ENCODE measurements at regions not wholly inside any gene's neighbourhood (a gene's known extent, or its start where the extent isn't known, plus 50 kb on each side); places are given as distances from the start of the nearest gene placed in this dataset.
"Not testable (repeated sequence)": the region's sequence is repeated elsewhere in the genome, so short reads cannot be mapped to it uniquely, and the experiment has no call there.

DNA sequence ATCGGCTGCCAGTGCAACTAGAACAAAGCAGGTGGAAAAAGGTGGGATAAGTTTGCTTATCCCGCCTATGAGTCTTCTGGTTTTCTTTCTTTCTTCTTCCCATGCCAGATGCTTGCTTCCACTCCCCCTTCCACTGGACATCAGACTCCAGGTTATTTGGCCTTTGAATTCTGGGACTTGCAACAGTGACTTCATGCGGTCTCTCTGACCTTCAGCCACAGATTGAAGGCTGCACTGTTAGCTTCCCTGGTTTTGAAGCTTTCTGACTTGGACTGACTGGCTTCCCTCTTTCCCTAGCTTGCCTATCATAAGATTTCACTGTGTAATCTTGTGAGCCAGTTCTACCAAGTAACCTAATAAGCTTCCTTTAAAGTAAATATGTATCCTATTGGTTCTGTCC is 878.4 kb upstream of the GJE1 start:
- no peak for DNase-seq (ENCODE audit: low read depth, low spot score)

- no peak for DNase-seq (ENCODE audit: low read depth, low spot score)
These were observed 879.7 kb upstream of the GJE1 start for GRCh38 chr6:141252828-141253608.

DNA sequence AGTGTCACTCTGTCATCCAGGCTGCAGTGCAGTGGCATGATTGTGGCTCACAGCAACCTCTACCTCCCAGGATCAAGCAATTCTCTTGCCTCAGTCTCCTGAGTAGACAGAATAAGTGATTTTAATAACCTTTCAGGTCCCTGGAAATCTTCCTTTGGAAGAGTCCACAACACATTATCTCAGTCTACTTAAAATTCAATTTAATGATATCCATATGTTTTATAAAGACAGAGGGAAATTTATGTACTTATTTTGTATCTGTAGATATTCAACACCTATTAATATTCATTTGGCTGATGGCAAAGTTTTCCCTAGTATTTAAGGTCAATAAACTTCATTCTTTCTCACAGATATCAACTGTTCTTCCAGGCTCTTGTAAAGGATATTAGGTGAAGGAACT is 881.4 kb upstream of the GJE1 start:
- DNase-seq (ENCODE audit: low read depth, low spot score), result no peak

GRCh38 chr6:141248021-141248799 is 884.5 kb upstream of the GJE1 start:
- no peak for DNase-seq (ENCODE audit: low read depth, low spot score)

- DNase-seq (ENCODE audit: low read depth, low spot score), result no peak
These were observed 888.4 kb upstream of the GJE1 start for GRCh38 chr6:141244366-141244765.

DNA sequence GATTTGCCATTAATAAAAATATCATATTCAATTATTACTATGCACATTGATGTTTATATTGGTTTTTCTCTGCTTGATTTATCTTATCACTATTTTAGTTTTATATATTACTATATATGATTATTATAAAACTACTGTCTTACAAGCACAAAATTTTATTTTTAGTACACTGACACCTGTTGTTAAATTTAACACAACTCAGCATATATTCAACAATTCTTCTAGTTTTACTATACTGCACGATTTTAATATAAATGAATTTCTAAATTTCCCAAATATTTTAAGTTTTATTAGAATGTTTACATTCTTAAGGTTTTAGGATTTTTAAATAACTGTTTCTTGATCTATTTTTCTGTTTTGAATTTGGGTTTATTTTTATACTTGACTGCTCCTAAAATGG is 889.8 kb upstream of the GJE1 start:
- DNase-seq (ENCODE audit: low read depth, low spot score), result no peak

GRCh38 chr6:141229296-141229695 is 903.4 kb upstream of the GJE1 start:
- no peak for DNase-seq (ENCODE audit: low read depth, low spot score)

GRCh38 chr6:141218583-141218982 is 914.1 kb upstream of the GJE1 start:
- no peak for DNase-seq (ENCODE audit: low read depth, low spot score)

DNA sequence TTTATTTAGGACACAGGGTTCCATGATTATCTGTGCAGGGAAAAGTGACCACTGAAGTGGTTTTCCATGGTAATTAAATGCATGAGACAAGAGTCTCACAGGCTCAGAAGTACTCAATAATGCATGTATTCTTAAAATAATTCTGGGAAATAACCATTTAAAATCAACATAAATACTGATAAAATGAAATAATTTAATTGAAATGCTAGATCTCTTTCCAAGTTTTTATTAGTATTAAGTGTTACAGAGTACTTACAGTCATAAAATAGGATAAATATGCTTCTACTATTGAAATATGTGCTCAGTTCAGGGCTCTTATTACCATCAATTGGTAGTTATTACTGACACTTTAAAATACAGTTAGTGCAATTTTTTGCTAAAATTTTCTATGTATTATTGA is 916.0 kb upstream of the GJE1 start:
- DNase-seq (ENCODE audit: low read depth, low spot score), result no peak

DNA sequence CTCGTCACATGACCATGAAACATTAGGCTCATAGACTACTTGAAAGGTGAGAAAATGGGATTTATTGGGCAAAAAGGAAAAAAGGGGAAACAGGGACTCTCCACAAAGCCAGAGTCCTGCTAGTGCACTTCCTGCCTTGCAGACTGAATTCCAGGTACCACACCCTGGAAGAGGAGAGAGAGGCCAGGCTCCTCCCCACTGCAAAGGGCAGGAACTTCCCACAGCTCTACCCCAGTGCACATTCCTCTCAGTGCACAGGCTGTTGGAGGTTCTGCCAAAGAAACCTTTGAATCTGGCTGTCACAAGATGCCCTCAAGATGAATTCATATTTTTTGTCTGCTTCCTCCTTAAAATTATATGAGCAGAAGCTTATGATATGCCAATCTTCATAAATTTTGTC is 920.4 kb upstream of the GJE1 start:
- DNase-seq (ENCODE audit: low read depth, low spot score), result no peak

DNA sequence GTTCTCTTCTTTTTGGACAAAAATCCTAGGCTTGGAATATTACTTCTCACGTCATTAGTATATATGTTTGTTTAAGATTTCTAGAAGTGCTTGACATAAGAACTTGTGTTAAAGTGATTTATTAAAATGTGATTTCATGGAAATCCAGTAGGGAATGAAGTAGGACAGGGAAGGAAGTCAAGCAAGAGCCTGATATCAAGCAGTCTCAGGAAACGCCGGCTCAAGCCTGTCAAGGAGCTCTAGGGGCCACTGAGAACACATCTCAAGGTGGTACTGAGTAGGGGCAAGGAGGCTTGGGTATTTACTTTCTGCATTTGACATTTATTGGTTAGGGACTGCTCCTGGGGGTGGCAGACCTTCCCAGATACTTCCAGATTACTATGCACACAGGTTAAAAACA is 920.9 kb upstream of the GJE1 start:
- no peak for DNase-seq (ENCODE audit: low read depth, low spot score)

DNA sequence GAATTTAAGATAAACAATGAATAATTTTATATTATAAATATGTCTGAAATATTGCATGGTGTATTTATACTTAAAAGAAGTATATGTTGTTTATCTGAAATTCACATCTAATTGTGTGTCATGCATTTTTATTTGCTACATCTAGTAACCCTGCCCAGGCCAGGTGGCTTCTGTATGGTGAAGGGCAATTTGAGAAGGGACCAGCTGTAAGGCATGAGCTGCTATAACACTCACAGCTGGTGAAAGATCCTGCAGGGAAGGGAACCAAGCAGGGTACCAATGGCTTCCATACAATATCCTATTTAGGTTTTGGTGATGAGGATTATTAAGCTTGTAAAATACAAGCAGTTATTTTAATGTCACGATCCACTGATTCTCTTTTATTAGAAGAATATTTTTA is 921.8 kb upstream of the GJE1 start:
- DNase-seq (ENCODE audit: low read depth, low spot score), result no peak

DNA sequence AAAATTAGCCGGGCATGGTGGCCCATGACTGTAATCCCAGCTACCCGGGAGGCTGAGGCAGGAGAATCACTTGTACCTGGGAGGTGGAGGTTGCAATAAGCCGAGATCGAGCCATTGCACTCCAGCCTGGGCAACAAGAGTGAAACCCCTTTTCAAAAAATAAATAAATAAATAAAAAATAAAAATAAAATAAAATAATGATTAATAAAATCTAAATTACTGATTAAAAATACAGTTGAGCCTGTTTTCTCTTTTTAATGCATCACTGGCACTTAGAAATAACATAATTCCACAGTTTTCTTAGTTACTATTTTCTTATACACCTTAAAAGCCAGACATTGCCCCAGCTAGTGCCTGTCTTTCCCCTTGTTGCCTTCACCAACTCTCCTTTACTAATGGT is 922.8 kb upstream of the GJE1 start:
- no peak for DNase-seq (ENCODE audit: low read depth, low spot score)

- DNase-seq (ENCODE audit: low read depth, low spot score), result no peak
These were observed 924.6 kb upstream of the GJE1 start for GRCh38 chr6:141208101-141208500.

DNA sequence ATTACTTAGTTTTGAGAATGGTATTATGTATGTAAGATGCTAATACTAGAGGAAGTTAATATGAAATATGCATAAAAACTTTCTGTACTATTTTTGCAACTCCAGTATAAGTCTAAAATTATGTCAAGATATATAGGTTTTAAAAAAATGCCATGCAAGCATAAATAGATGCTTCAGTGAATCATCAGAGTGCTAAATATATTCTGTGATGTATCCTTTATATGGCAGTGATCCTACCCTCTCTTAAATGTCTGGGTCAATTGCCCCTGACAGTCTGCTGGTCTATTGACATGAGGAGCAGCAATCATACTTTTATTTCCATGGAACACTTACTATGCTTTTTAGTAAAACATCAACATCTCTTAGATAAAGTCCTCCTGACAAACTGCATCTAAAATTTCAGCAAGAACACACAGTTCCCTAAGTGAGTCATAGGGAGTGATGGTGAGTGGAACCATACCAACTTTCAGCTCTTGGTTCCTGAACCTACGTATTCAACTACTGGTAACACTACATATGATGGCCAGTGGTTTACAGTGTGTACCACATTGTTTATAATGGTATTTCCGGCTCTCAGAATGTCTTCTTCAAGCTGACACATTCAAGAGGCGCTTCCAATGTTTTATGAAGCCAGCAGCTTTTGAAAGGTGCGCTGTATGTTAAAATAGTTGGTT is 928.7 kb upstream of the GJE1 start:
- no peak for DNase-seq (ENCODE audit: low read depth, low spot score)

DNA sequence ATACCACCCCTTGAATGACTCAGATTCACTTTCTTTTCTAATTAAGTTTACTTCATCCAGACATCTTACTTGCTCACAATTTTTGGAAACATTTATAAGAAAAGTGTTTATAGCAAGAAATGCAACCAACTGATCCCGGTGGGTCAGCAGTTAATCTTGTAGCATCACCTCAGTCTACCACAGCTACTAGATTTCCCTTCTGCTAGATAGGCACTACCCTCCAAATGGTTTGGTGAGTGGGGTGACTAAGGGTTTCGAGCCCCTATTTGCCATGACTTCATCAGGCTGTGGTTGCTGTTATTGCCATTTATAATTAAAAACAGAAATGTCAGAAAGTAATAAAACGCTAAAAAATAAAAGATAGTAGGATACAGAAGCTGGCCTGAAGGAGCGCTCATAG is 930.1 kb upstream of the GJE1 start:
- DNase-seq (ENCODE audit: low read depth, low spot score), result no peak

DNA sequence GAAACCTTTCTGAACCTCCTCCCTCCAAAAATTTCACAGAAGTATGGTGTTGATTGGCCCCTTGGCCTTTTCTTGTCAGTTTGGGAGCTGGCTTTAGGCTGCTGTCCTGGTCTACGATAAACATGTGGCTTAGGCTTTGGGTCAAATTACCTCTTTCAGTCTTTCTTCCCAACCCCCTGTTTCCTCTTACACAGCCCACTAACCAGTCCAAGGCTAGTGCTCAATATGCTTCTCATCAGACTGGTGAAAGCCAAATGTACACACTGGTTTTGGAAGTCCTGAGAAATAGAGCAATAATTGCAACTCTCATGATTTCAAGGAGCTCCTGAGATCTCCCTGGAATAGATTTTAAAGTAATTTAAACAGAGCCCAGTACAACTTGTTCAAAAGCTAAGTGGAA is 933.7 kb upstream of the GJE1 start:
- DNase-seq (ENCODE audit: low read depth, low spot score), result no peak

- DNase-seq (ENCODE audit: low read depth, low spot score), result no peak
These were observed 937.4 kb upstream of the GJE1 start for GRCh38 chr6:141195251-141195832.

GRCh38 chr6:141183368-141183767 is 949.4 kb upstream of the GJE1 start:
- no peak for DNase-seq (ENCODE audit: low read depth, low spot score)

- DNase-seq (ENCODE audit: low read depth, low spot score), result not testable (repeated sequence)
These were observed 957.3 kb upstream of the GJE1 start for GRCh38 chr6:141175458-141175857.

DNA sequence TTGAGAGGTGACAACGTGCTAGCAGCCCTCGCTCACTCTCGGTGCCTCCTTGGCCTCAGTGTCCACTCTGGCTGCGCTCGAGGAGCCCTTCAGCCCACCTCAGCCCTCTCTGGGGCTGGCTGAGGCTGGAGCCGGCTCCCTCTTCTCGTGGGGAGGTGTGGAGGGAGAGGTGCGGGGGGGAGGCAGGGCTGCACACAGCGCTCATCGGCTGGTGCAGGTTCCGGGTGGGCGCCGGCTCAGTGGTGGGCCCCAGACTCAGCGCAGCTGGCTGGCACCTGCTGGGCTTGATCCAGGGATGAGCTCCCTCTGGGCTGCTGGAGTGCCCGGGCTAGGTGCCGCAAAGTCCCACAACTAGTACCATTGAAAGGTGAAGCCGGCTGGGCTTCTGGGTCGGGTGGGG is 957.8 kb upstream of the GJE1 start:
- DNase-seq (ENCODE audit: low read depth, low spot score), result no peak

DNA sequence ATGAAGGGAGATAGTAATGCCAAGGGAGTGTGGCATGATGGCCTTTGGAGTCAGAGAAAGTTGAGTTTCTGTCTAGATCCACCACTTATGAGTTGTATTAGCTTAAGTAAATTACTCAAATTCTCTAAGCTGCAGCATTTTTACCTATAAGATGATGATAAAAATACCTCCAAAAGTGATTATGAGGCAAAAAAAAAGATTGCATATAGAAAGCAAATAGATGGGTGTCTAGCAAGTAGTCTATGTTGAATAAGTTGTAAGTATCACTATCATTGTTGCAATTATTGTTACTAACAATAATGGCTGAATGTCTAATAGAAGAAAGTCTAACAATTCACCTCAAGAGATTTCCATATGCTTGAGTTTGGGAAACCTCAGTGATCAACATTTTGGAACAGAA is 959.2 kb upstream of the GJE1 start:
- DNase-seq (ENCODE audit: low read depth, low spot score), result no peak

All from pulmonary artery endothelial cell (primary cell).